ENCODE measurements at regions not wholly inside any gene's neighbourhood (a gene's known extent, or its start where the extent isn't known, plus 50 kb on each side); places are given as distances from the start of the nearest gene placed in this dataset.

- TF ChIP-seq, protein P1, sequence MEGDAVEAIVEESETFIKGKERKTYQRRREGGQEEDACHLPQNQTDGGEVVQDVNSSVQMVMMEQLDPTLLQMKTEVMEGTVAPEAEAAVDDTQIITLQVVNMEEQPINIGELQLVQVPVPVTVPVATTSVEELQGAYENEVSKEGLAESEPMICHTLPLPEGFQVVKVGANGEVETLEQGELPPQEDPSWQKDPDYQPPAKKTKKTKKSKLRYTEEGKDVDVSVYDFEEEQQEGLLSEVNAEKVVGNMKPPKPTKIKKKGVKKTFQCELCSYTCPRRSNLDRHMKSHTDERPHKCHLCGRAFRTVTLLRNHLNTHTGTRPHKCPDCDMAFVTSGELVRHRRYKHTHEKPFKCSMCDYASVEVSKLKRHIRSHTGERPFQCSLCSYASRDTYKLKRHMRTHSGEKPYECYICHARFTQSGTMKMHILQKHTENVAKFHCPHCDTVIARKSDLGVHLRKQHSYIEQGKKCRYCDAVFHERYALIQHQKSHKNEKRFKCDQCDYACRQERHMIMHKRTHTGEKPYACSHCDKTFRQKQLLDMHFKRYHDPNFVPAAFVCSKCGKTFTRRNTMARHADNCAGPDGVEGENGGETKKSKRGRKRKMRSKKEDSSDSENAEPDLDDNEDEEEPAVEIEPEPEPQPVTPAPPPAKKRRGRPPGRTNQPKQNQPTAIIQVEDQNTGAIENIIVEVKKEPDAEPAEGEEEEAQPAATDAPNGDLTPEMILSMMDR (IDR thresholded peaks at IDR 0.05; ENCODE audit: borderline replicate concordance, insufficient read depth, low read depth, low read length), result no peak
- H3K4me3 ChIP-seq (ENCODE audit: low read depth, low read length), result no peak overlapping the region
These were observed 201.8 kb upstream of the NDST4 start for GRCh38 chr4:115315182-115315581.

DNA sequence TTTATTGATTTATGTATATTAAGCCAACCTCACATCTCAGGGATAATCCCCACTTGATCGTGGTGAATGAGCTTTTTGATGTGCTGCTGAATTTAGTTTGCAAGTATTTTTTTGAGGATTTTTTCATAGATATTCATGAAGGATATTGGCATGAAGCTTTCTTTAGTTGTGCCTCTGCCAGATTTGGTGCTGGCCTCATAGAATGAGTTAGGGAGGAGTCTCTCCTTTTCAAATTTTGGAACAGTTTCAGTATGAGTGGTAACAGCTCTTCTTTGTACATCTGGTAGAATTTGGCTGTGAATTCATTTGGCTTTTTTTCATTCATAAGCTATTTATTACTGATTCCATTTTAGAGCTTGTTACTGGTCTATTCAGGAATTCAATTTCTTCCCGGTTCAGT, 197.2 kb upstream of the NDST4 start:
- TF ChIP-seq, protein P1 (IDR thresholded peaks at IDR 0.05; ENCODE audit: borderline replicate concordance, insufficient read depth, low read depth, low read length), result no peak
- H3K4me3 ChIP-seq (ENCODE audit: low read depth, low read length), result no peak overlapping the region

GRCh38 chr4:115294717-115295116, 181.3 kb upstream of the NDST4 start:
- TF ChIP-seq, protein P1 (IDR thresholded peaks at IDR 0.05; ENCODE audit: borderline replicate concordance, insufficient read depth, low read depth, low read length), result no peak
- H3K4me3 ChIP-seq (ENCODE audit: low read depth, low read length), result no peak overlapping the region

GRCh38 chr4:115293093-115293462, 179.7 kb upstream of the NDST4 start:
- TF ChIP-seq, protein P1 (IDR thresholded peaks at IDR 0.05; ENCODE audit: borderline replicate concordance, insufficient read depth, low read depth, low read length), result no peak
- H3K4me3 ChIP-seq (ENCODE audit: low read depth, low read length), result no peak overlapping the region

- H3K4me3 ChIP-seq (ENCODE audit: low read depth, low read length), result no peak overlapping the region
- TF ChIP-seq, protein P1 (IDR thresholded peaks at IDR 0.05; ENCODE audit: borderline replicate concordance, insufficient read depth, low read depth, low read length), result no peak
These were observed 179.1 kb upstream of the NDST4 start for GRCh38 chr4:115292320-115293092.

DNA sequence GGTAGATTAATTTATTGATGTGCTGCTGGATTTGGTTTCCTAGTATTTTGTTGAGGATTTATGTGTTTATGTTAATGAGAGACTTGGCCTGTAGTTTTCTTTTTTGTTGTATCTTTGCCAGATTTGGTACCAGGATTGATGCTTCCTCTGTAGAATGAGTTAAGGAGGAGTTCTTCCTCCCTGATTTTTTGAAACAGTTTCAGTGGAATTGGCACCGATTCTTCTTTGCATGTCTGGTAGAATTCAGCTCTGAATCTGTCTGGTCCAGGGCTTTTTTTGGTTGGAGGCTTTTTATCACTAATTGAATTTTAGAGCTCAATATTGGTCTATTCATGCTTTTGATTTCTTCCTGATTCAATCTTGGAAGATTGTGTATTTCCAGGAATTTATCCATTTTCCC, 174.0 kb upstream of the NDST4 start:
- TF ChIP-seq, protein P1 (IDR thresholded peaks at IDR 0.05; ENCODE audit: borderline replicate concordance, insufficient read depth, low read depth, low read length), result no peak
- no peak overlapping the region for H3K4me3 ChIP-seq (ENCODE audit: low read depth, low read length)

DNA sequence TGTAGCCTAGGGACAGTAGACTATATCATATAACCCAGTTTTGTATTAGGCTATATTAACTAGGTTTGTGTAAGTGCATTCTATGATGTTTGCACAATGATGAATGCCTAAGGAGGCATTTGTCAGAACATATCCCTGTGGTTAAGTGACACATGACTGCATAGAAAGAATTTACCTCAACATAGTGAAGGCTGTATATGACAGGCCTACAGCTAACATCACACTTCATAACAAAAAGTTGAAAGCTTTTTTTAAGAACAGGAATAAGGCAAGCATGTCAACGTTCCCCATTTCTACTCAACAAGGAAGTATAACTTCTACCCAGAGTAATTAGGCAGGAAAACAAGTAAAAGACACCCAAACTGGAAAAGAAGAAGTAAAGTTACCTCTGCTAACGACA, 165.9 kb upstream of the NDST4 start:
- no peak overlapping the region for H3K4me3 ChIP-seq (ENCODE audit: low read depth, low read length)
- TF ChIP-seq, protein P1 (IDR thresholded peaks at IDR 0.05; ENCODE audit: borderline replicate concordance, insufficient read depth, low read depth, low read length), result no peak

All from GM12875 (cell line).